Fibroblast of lung (primary cell): ENCODE measurements at regions not wholly inside any gene's neighbourhood (a gene's known extent, or its start where the extent isn't known, plus 50 kb on each side); places are given as distances from the start of the nearest gene placed in this dataset.

ENCODE experiments used
- DNase-seq, 2 donors: peaks; one replicate each; pipeline versions ENCODE4 v3.0.0 to v3.0.0-alpha.2; 2010; ENCODE audit warnings: low read depth in 2 of 2
- H2AFZ ChIP-seq: 2 replicates; pipeline ENCODE4 v1.5.1; 2012; ENCODE audit warnings: low read length, control low read depth, inconsistent platforms
- H3K27ac ChIP-seq: 2 replicates; pipeline ENCODE4 v1.5.1; 2011; ENCODE audit warnings: low read length, control low read depth; ENCODE audit not compliant: insufficient read depth
- H3K27me3 ChIP-seq: 2 replicates; pipeline ENCODE4 v1.5.1; 2011; ENCODE audit warnings: mild to moderate bottlenecking, low read length; ENCODE audit not compliant: control insufficient read depth, insufficient read depth
- H3K36me3 ChIP-seq: 2 replicates; pipeline ENCODE4 v1.5.1; 2011; ENCODE audit warnings: low read length; ENCODE audit not compliant: control insufficient read depth, insufficient read depth
- H3K4me1 ChIP-seq: 2 replicates; pipeline ENCODE4 v1.5.1; 2011; ENCODE audit warnings: low read length; ENCODE audit not compliant: control insufficient read depth, insufficient read depth; ENCODE audit errors: extremely low read depth
- H3K4me2 ChIP-seq: 2 replicates; pipeline ENCODE4 v1.5.1; 2011; ENCODE audit warnings: low read length, control low read depth; ENCODE audit not compliant: insufficient read depth; ENCODE audit errors: extremely low read depth
- H3K4me3 ChIP-seq, 4 experiments: fragments of 200-600 bp in 1 of 4; sonication (generic) in 1 of 4; replicated peaks in 1 of 4; 2 replicates each; pipeline ENCODE4 v1.5.1; 2011 to 2016; ENCODE audit warnings: low read length in 4 of 4, low read depth in 3 of 4, mild to moderate bottlenecking in 3 of 4, control low read depth in 2 of 4, inconsistent platforms in 1 of 4, mixed read lengths in 1 of 4; ENCODE audit not compliant: insufficient read depth in 1 of 4; ENCODE audit errors: control extremely low read depth in 1 of 4
- H3K79me2 ChIP-seq: 2 replicates; pipeline ENCODE4 v1.5.1; 2012; ENCODE audit warnings: mild to moderate bottlenecking, low read length, inconsistent platforms; ENCODE audit not compliant: control insufficient read depth, insufficient read depth
- H3K9ac ChIP-seq: 2 replicates; pipeline ENCODE4 v1.5.1; 2011; ENCODE audit warnings: mild to moderate bottlenecking, low read length, control low read depth; ENCODE audit not compliant: insufficient read depth
- H3K9me3 ChIP-seq: 2 replicates; pipeline ENCODE4 v1.5.1; 2012; ENCODE audit warnings: low read depth, low read length; ENCODE audit not compliant: control insufficient read depth, insufficient read depth
- H4K20me1 ChIP-seq: 2 replicates; pipeline ENCODE4 v1.5.1; 2011; ENCODE audit warnings: low read length; ENCODE audit not compliant: control insufficient read depth, insufficient read depth; ENCODE audit errors: extremely low read depth
- EZH2 ChIP-seq: IDR thresholded peaks from 2 replicates; pipeline ENCODE4 v1.5.1; 2012; ENCODE audit warnings: low read length, control low read depth, mild to moderate bottlenecking; ENCODE audit errors: missing control alignments
- TF ChIP-seq, protein P1 (sequence below), 2 donors: IDR thresholded peaks in 1 of 2; conservative IDR thresholded peaks in 1 of 2; 1 replicate in 1 of 2; 2 replicates in 1 of 2; pipeline ENCODE4 v1.5.1; 2011 to 2012; ENCODE audit warnings: low read length in 2 of 2, control low read depth in 1 of 2, inconsistent platforms in 1 of 2, low read depth in 1 of 2, mild to moderate bottlenecking in 1 of 2

DNA sequence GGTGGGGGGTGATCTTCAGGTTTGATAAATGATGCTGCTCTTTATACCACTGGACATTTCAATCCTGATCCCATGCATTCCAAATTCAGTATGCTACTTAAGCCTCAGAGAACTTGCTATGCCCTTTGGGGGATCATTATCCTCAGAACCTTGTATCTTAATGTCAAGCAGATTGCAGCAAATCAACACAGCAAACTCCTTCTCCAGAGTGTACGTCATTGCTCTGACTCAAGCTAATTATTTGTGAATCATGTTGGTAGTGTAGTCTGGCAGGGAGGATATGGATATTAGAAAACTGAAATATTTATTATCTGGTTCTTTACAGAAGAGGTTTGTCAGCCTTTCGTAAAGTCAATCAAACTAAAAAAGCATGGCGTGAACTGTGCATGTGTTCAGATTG lies 562.5 kb upstream of the FAM98A start:
- Histone ChIP-seq H3K79me2 (no peaks in the 10 kb centered on the region), H3K4me1 (no peaks in the 10 kb centered on the region), H4K20me1 (no peaks in the 10 kb centered on the region), H3K9ac (no peak overlapping the region), H3K27me3 (no peaks in the 10 kb centered on the region), H3K9me3 (no peaks in the 10 kb centered on the region), H3K27ac (no peak overlapping the region), H3K36me3 (no peaks in the 10 kb centered on the region), H3K4me2 (no peak overlapping the region), H2AFZ (no peak overlapping the region), H3K4me3 (no peak overlapping the region)
- no peak for TF ChIP-seq EZH2
- TF ChIP-seq, protein P1, sequence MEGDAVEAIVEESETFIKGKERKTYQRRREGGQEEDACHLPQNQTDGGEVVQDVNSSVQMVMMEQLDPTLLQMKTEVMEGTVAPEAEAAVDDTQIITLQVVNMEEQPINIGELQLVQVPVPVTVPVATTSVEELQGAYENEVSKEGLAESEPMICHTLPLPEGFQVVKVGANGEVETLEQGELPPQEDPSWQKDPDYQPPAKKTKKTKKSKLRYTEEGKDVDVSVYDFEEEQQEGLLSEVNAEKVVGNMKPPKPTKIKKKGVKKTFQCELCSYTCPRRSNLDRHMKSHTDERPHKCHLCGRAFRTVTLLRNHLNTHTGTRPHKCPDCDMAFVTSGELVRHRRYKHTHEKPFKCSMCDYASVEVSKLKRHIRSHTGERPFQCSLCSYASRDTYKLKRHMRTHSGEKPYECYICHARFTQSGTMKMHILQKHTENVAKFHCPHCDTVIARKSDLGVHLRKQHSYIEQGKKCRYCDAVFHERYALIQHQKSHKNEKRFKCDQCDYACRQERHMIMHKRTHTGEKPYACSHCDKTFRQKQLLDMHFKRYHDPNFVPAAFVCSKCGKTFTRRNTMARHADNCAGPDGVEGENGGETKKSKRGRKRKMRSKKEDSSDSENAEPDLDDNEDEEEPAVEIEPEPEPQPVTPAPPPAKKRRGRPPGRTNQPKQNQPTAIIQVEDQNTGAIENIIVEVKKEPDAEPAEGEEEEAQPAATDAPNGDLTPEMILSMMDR (conservative IDR thresholded peaks at IDR 0.05 in 1 of 2, IDR thresholded peaks at IDR 0.05 in 1 of 2; ENCODE audit: low read depth in 1 of 2, low read length in 2 of 2), result no peak
- no peak for DNase-seq

DNA sequence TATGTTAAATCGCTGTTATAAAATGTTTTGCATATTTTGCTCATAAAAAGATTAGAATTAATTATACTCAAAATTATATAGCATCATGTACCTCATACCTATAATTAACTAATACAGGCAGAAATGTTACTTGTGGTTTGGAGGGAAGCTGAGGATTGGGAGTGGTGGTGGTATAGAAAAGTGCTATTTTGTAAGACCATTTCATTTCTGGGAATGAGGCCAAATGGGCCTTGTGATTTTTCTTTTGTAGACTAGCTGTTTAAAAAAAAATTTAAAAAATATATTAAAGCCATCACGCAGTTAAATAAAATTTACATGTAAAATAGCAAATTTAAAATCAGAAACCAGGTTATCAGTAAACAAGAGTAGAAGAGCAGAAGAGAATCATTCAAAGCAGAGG lies 560.8 kb upstream of the FAM98A start:
- Histone ChIP-seq H3K36me3 (no peaks in the 10 kb centered on the region), H3K4me2 (no peak overlapping the region), H3K9me3 (no peaks in the 10 kb centered on the region), H4K20me1 (no peaks in the 10 kb centered on the region), H3K27me3 (no peaks in the 10 kb centered on the region), H2AFZ (no peak overlapping the region), H3K4me1 (no peaks in the 10 kb centered on the region), H3K9ac (no peak overlapping the region), H3K79me2 (no peaks in the 10 kb centered on the region), H3K4me3 (no peak overlapping the region), H3K27ac (no peak overlapping the region)
- TF ChIP-seq, protein P1 (conservative IDR thresholded peaks at IDR 0.05 in 1 of 2, IDR thresholded peaks at IDR 0.05 in 1 of 2; ENCODE audit: low read depth in 1 of 2, low read length in 2 of 2), result no peak
- no peak for TF ChIP-seq EZH2
- DNase-seq, result peak in 1 of 2 donors; percentile 27

DNA sequence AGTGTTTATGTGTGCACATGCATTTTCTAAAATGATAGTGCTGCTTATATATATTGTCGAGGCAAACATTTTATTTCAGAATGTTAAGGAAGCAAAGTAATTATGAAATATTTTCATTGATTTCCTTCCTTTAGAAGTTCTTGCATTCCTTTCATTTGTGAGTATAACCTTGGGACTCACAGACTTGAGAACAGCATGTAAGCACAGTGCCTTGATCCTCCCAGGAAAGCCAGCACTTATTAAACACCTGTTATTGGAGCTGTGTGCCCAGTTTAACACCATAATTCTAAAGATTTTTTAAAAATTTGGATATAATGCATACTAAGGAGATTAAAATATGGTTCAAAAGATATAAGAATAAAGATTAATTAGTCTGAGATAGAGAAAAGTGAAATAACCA lies 554.4 kb upstream of the FAM98A start:
- Histone ChIP-seq H2AFZ (no peak overlapping the region), H3K4me1 (no peaks in the 10 kb centered on the region), H4K20me1 (no peaks in the 10 kb centered on the region), H3K9ac (no peak overlapping the region), H3K27ac (no peak overlapping the region), H3K4me2 (no peak overlapping the region), H3K4me3 (no peak overlapping the region), H3K27me3 (no peaks in the 10 kb centered on the region), H3K36me3 (no peaks in the 10 kb centered on the region), H3K79me2 (no peaks in the 10 kb centered on the region), H3K9me3 (no peaks in the 10 kb centered on the region)
- DNase-seq, result no peak
- TF ChIP-seq, protein P1 (conservative IDR thresholded peaks at IDR 0.05 in 1 of 2, IDR thresholded peaks at IDR 0.05 in 1 of 2; ENCODE audit: low read depth in 1 of 2, low read length in 2 of 2), result no peak
- no peak for TF ChIP-seq EZH2
